HG03439 (cell line): ENCODE measurements at regions not wholly inside any gene's neighbourhood (a gene's known extent, or its start where the extent isn't known, plus 50 kb on each side); places are given as distances from the start of the nearest gene placed in this dataset.

Source experiments
- ATAC-seq: cut with Tn5 transposase; IDR thresholded peaks from one replicate; pipeline ENCODE4 v1.9.1; 2021; ENCODE audit warnings: mild to moderate bottlenecking, moderate library complexity; ENCODE audit not compliant: unreplicated experiment

DNA sequence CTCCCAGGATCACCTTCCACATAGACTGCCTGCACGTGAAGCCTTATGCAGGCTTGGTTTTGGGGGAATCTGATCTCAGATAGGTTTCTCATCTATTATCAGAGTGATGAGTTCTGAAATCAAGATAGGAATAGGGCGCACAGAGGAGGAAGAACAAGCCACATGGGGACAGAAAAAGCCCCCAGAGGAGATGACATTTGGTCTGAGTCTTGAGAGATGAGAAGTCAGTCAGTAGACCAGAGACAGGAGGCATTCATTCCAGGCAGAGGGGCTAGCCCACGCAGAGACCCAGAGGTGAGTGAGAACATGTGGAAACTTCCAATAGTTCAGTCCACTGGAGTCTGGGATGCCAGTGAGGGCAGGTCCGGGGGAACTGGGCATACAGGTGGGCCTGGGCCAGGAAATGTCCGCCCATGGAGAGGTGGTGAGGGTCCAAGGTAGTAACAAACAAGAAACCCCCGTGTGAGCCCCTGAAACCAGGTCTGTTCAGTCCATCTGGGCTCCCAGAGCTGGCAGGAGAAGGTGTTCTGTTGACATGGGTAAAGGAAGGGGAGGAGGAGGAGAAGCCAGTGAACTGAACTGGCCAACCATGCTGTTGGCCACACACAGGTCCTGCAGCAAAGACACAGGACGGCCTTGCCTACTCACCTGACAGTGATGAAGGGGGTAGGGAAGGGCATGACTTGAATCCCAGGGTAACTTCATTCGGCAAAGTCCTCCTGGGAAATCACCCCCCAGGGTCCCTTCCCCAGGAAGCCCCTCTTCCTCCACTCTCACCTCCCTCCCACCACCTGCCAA, 69.3 kb upstream of the SMNDC1 start:
- no peak for ATAC-seq

DNA sequence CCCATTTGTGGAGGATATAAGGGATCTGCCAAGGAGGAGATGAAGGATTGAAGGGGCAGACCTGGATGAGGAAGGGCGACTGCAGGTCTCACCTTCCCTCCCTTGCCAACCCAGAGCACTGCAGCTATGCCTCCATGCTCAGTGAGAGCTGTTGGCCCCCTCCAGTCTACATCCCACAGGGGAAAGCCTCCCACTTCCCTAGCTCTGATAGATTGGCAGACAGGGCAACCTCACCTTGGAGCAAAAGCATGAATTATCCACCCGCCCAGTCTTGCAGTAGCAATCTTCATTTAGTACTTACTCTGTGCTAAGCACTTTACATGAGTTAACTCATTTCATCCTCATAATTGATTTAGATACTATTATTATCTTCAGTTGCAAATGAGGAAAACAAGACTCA, 70.4 kb upstream of the SMNDC1 start:
- no peak for ATAC-seq

DNA sequence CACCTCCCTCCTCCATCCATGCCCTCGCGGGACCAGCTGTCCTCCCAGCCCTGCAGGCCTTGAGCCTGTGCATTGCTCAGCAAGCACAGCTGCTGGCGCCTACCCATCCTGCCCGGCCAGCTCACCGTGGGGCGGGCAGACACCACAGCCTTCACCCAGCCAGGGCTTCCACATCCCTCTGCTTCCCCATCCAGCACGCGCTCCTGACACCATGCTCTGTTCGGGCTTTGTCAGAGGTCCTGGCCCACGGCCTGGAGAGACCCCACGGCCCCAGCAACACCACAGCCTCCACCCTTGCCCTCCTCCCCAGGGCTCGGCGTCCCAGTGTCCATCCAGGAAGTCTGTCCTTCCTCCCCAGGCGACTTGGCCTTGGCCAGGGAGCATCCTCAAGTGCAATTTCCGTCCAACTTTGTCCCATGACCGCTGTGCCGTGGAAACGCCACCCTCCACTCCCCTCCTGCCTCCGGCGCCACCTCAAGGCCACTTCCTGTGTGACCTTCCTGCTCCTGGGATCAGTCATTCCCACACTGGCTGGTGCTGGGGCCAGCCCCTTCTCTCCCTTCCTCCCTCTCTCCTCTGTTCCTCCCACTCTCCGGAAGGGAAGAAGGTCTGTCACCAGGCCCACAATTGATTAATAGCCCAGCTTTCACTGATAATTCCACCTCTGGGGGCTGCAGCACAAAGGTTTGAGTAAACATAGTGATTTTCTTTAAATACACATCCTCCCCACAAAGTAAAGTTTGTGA, 71.5 kb upstream of the SMNDC1 start:
- no peak for ATAC-seq

DNA sequence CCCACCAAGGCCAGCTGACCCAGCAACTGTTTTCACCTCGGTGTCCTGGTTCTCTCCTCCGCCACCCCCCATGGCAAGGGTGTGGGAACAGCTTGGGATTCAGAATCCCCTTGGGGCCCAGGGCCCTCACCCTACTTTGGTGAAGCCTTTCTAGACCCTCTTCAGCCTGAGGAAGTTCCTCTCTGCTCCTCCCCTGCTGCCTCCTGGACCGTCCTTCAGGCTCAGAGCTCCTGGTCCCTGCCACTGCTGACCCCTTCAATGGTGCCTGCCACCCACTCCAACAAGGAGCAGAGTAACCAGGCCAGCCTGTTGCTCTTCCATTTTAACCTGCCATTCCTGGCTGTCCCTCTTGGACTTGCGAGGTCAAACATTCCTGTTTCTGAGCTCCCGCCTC, 72.0 kb upstream of the SMNDC1 start:
- ATAC-seq = no peak

DNA sequence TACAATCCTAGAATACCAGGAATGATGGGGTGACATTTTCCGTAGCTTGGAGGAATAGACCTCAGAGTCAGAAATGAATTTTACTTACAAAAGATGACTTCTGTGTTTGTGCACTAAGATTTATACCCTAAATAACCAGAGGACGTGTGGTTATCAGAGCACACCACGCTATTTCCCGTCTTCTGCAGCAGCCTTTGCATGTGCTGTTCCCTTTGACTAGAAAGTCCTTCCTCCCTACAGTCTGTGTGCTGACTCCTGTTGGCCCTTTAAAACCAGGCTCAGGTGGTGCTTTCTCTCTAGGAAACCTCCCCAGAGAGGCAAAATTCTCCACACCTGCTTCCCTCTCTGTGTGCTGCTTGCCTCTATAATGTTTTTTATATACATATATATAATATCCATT, 73.3 kb upstream of the SMNDC1 start:
- no peak for ATAC-seq

DNA sequence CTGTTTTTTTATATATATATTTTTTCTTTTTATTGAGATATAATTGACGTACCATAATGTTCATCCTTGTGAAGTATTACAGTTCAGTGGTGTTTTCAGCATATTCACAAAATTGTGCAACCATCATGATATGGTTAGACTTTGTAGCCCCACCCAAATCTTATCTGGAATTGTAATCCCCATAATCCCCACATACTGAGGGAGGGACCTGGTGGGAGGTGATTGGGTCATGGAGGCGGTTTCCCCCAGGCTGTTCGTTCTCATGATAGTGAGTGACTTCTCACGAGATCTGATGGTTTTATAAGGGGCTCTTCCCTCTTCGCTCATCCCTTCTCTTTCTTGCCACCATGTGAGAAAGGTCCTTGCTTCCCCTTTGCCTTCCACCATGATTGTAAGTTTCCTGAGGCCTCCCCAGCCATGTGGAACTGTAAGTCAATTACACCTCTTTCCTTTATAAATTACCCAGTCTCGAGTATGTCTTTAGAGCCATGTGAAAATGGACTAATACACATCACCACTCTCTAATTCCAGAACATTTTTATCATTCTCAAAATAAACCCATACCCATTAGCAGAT, 73.9 kb upstream of the SMNDC1 start:
- no peak for ATAC-seq

DNA sequence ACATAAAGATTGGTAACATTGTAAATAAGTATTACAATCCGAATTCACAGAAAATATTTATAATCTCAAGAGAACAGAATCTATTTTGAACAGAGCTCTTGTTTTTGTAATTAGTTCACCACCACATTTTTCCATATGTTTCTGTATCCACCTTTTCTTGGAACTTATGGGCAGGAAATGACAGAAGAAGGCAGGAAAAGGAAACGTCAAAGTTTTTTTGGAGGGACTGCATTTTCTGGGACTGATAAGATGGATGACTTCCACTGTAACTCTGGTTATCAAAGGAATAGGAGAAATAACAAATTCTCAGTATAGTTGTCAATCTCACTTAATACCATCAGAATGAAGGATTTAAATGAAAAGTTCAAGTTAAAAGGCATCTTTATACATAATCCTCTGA, 75.1 kb upstream of the SMNDC1 start:
- no peak for ATAC-seq

DNA sequence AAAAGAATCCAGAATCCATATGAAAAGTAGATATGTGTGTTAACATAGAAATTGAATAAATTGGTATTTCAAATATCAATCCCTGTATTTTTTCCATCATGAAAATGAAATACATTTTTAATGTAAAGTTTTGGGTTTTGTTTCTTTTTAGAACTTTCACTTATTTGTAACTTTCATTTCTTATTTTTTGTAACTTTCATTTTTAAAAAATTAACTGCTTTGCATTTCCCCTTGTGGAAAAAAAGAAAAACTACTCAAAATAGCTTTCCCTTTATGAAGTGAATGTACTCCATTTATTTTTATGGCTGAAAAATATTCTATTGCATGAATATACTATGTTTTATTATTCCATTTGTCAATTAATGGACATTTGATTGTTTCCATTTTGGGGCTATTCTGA, 75.6 kb upstream of the SMNDC1 start:
- ATAC-seq = no peak

DNA sequence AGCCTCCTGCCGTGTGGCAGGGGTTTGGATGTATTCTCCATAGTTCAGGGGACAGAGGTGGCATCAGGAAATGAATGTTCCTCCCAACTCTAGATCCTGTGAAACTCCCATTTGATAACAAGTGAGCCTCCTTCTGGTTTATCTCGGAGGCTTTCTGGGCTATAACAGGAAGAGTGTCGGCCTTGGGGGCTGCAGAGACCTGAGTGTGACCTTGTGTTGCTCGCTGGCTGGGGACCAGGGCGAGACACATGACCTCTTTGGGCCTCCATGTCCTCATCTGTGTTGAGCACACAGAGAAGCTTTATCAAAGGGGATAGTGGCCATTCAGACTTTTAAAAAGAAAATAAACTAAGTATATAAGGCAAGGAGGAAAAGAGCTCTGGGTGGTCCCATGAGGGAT, 78.0 kb upstream of the SMNDC1 start:
- no peak for ATAC-seq

DNA sequence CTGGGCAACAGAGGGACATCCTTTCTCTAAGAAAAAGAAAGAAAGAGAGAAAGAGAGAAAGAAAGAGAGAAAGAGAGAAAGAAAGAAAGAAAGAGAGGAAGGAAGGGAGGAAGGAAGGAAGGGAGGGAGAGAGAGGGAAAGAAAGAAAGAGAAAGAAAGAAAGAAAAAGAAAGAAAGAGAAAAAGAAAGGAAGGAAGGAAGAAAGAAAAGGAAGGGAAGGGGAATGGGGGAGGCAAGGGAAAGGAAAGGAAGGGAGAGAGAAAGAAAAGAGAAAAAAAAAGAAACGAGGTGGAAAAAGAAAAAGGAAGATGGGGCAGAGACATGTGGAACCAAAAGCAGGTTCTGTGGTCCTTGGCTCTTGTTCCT, 82.9 kb upstream of the SMNDC1 start:
- no peak for ATAC-seq

DNA sequence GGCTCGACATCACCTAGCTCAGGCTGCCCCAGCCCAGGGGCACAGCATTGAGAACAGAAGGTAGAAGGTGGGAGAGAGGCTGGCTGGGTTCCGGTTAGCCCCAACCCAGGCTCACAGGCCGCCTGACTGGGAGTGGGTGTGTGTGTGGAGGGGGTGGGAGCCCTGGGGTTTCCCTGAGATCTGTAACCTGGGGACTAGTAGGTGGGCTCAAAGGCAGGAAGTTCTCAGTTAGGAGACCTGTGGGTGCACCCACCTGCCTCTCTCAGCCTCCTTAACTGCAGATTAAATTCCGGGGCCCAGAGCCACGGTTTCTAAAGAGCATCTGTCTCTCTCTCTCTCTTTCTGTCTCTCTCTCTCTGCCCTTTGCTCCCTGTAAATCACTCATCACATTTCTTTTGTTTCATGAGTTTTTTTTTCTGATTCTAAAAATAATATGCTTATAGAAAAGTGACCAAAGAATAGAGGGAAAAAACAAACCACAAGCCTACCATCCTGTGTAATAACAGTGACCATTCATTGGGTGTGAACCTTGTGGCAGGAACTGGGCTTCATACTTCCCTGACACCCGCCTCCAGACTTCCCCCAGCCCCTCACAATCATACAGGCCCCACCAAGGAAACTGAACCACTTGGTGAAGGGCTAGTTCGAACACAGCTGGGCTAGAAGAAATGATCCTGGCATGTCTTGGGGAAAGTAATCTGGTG, 83.4 kb upstream of the SMNDC1 start:
- peak; percentile 78 for ATAC-seq

DNA sequence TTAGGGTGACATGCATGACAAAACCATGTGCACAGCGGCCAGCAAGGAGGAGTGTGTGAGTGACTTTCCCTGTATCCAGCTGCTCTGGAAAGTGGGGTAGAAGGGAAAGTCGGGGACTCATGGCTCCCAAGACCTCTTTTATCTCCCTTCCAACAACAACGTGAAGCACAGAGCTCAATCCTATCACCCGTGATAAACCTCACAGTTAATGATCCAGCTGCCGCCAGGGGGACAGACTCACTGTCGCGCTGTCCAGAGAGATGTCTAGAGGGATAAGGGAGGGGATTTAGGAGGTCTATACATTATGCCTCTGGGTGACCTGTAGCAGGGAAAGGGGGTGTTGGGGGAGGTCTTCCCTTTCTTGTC, 84.0 kb upstream of the SMNDC1 start:
- no peak for ATAC-seq

DNA sequence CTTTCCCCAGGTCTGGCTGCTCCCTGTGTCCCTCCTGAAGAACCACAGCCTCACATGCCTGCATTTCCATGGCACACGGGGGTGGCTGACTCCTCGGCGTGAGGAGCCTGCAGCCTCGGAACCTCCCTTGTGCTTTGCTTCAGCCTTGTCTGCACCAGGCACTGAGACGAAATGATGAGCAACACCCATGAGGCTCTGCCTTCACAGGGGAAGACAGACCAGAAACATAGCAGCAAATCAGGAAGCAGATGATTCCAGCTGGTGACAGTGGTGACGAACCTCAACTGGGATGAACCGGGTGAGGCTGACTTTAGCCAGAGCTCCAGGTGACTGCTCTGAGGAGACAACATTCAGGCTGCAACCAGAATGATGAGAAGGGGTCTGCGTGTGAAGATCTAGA, 84.5 kb upstream of the SMNDC1 start:
- ATAC-seq = no peak

DNA sequence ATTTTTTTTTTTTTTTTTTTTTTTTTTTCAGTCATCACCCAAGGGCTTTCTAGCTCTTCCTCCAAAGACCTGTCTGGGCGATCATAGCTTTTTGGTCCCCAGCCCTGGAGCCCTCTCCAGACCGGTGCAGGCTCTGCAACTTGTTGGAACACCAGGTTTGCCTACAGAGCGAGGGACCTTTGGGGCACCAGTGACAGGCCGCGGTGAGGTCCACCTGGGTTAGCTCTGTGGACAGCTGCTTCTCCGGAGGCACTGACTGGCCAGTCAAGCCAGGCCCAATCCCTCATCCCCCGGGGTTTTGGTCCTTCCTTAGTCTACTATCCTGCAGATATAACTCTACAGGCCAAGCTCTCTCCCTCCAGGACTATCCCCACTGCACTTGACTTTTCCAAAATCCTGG, 86.8 kb upstream of the SMNDC1 start:
- ATAC-seq = no peak

DNA sequence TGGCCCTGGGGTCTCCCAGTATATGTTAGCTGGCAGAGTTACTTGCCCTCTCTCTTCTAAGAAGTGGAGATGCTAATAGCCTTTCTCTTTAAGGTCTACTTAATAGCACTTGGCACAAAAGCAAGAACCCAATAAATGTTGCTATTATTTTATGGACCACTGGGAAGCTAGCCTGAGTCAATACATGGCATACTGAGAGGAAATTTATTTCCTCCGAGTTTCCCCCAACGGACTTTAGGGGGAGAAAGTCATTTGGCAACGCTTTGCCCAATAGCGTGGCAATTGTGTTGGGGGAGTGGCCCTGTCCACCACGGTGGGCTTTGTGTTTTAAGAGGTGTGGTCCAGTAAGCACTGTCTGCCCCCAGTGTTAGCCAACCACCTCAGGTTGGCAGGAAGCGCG, 87.4 kb upstream of the SMNDC1 start:
- ATAC-seq = no peak

DNA sequence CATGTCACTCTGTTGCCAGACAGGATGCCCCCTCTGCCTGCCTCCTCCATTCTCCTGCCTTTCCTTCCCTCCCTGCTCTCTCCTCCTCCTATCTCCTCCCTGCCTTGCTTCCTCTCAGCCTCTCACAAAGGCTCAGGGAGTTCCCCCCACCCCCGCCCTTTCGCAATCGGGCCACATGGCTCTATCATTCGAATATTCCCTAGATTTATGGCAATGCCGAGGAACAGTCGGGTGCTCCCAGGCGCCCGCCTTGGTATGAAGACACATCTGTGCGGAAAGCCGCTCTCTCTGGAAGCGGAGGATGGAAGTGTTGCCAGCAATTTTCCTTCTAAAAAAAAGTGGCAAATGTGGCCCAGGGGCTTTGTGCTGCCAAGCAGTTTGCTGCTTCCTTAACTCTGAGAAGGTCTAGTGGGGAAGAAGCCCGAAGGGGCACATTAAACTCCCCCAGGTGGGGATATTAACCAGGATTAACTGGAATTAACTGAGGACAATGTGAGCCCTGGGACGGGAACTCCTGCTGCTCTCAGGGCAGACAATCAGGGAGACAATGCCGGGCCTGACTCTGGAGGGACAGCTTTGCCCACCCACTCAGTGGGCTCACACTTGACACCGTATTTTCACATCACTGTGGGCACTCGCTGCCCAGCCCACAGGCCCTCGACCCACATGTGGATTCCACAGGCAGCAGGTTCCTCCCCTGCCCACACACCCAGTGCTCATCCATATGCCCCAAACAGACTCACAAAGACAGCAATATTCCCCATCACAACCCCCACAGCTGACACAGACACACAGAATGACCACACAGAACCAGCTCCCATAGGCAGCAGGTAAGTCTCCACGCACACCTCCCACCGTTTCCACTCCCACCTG, 88.4 kb upstream of the SMNDC1 start:
- ATAC-seq = no peak

DNA sequence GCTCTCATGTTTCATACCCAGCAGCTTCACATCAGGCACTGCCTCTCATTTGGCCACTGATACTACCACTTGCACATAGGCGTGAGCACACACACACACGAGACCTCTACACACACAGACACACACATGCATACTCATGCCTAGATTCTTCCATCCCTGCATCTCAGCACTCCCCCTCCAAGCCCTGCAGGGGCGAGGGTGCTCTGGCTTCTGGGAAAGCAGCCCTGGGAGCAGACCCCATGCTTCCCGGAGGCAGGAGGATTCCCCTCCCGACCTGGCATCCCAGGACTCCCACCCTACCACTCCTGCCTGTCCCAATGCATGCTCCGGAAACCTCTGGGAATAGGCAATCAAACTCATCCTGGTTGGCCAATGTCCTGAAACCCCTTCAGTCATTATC, 89.1 kb upstream of the SMNDC1 start:
- no peak for ATAC-seq

DNA sequence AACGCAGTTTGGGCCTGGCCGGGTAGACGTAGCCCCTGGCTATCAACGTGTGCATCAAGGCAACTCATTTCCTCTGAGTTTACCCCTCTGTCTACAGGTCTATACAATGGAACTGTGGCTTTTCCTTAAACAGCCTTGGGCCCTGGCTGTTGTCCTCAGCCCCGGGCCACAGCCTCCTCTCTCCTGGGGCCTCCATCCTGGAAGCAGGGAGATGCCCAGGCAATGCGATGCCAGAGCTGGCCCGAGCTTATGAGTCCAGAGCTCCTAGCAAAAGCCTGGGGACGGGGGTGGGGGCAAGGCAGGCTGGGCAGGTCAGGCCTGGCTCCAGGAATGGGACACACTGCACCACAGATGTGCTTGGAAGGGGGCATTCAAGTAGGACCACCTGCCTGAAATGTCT, 89.6 kb upstream of the SMNDC1 start:
- no peak for ATAC-seq

DNA sequence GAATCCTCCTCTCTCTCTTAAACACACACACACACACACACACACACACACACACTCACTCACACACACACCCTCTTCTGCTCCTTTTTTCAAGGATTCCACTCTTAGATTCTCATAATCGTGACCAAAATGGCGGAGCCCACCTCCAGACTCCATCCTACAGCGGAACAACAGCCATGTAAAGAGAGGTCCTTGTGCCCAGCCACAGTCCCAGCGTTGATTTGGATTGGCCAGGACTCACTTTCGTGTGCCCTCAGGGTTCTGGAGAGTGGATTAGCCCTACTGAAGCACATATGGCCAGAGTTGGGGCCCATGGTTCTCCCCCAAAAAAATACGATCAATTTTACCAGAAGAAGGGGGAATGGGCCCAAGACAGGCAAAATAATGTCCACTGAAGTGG, 90.2 kb upstream of the SMNDC1 start:
- ATAC-seq = no peak

DNA sequence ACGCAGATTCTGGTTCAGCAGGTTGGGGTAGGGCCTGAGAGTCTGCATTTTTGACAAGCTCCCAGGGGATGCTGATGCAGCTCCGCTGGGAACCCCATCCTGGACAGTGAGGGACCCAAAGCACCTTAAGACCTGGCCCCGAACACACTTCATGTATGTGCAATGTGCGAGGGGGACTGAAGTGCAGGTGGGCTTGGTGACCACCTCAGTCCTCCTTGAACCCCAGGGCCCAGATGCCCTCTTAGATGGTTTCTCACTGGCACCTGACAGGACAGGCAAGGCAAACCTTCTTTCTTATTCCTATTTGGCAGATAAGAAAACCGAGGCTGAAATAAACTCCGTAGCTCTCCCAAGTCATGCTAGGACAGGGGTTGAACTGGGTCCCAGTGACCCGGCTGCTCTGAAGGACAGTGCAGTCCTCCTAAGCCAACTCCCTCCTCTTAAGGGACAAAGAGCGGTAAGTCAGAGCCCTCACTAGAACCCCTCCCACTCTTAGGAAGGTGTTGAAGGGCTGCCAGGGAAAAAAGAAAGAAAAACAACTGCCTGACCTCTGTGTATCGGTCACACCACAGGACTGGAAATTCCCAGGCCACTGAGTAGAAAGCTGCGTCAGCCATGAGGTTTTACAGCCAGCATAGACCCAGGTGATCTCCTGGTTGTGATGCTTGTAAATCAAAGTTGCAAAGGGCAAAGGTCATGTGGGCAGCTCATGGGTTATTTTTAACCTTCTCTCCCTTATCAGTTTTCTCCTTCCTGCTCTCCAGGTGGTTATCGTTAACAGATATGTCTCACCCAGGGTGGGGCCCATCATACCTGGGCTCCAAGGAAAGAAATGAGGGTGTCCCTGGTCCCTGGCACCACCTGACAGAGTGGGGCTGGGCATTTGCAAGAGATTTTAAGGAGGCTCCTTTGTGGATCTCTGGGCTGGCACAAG, 90.9 kb upstream of the SMNDC1 start:
- ATAC-seq = peak; percentile 85
